NCI-H2227 (cell line): ENCODE measurements at regions not wholly inside any gene's neighbourhood (a gene's known extent, or its start where the extent isn't known, plus 50 kb on each side); places are given as distances from the start of the nearest gene placed in this dataset.
"Not testable (repeated sequence)": the region's sequence is repeated elsewhere in the genome, so short reads cannot be mapped to it uniquely, and the experiment has no call there.

Source experiments
- DNase-seq: peaks from one replicate; lab custom pipeline; 2025; ENCODE audit not compliant: unreplicated experiment; lab: John Stamatoyannopoulos, UW

GRCh38 chr13:112172641-112173251 is 105.8 kb downstream of the SOX1 start:
- no peak for DNase-seq

- DNase-seq = no peak
Observed at GRCh38 chr13:112174476-112175110, 107.6 kb downstream of the SOX1 start.

GRCh38 chr13:112175162-112176075 is 108.5 kb downstream of the SOX1 start:
- no peak for DNase-seq

GRCh38 chr13:112176141-112177119 is 109.5 kb downstream of the SOX1 start:
- DNase-seq = not testable (repeated sequence)

- DNase-seq = no peak
Observed at GRCh38 chr13:112177450-112178288, 110.7 kb downstream of the SOX1 start.

GRCh38 chr13:112178769-112179168 is 111.8 kb downstream of the SOX1 start:
- no peak for DNase-seq

GRCh38 chr13:112179421-112179820 is 112.5 kb downstream of the SOX1 start:
- no peak for DNase-seq

GRCh38 chr13:112179995-112180394 is 113.0 kb downstream of the SOX1 start:
- no peak for DNase-seq

GRCh38 chr13:112181336-112182067 is 114.6 kb downstream of the SOX1 start:
- no peak for DNase-seq

- no peak for DNase-seq
Observed at GRCh38 chr13:112182251-112182650, 115.3 kb downstream of the SOX1 start.

GRCh38 chr13:112182846-112183531 is 116.0 kb downstream of the SOX1 start:
- no peak for DNase-seq

GRCh38 chr13:112183532-112184090 is 116.7 kb downstream of the SOX1 start:
- no peak for DNase-seq

- DNase-seq = no peak
Observed at GRCh38 chr13:112184261-112184660, 117.3 kb downstream of the SOX1 start.

- no peak for DNase-seq
Observed at GRCh38 chr13:112184851-112185371, 118.0 kb downstream of the SOX1 start.

GRCh38 chr13:112185466-112185865 is 118.5 kb downstream of the SOX1 start:
- no peak for DNase-seq

- no peak for DNase-seq
Observed at GRCh38 chr13:112186091-112186490, 119.1 kb downstream of the SOX1 start.

GRCh38 chr13:112187527-112188297 is 120.8 kb downstream of the SOX1 start:
- DNase-seq = no peak
